ENCODE measurements at regions not wholly inside any gene's neighbourhood (a gene's known extent, or its start where the extent isn't known, plus 50 kb on each side); places are given as distances from the start of the nearest gene placed in this dataset.
"Not testable (repeated sequence)": the region's sequence is repeated elsewhere in the genome, so short reads cannot be mapped to it uniquely, and the experiment has no call there.

- H3K4me3 ChIP-seq, ATAC-seq: not testable (repeated sequence)
Measured at GRCh38 chr1:273772-274171, 177.7 kb downstream of the OR4F29 start.

GRCh38 chr1:267815-268214, 183.7 kb downstream of the OR4F29 start:
- H3K27ac ChIP-seq, H3K4me1 ChIP-seq, H3K4me3 ChIP-seq, H3K36me3 ChIP-seq, H3K9me3 ChIP-seq, H3K27me3 ChIP-seq, ATAC-seq: not testable (repeated sequence)
- WGBS, 2 donors (ENCODE audit: low coverage in 1 of 2), result 0% methylated on average over 5 of the region's 5 CpGs; no CpG with 5 or more reads in 1 of the 2 donors
- peak; percentile 16 to 59 (median 51) for TF ChIP-seq CTCF (IDR thresholded peaks at IDR 0.05)

More at GRCh38 chr1:273772-274171, 177.7 kb downstream of the OR4F29 start:
- not testable (repeated sequence) for H3K4me1 ChIP-seq, H3K36me3 ChIP-seq, H3K27ac ChIP-seq, H3K9me3 ChIP-seq, H3K27me3 ChIP-seq
- WGBS, 2 donors (ENCODE audit: low coverage in 1 of 2), result 66 to 81% methylated on average over 2 of the region's 2 CpGs

Data from gastroesophageal sphincter (tissue), 4 donors.